H9 (cell line): ENCODE measurements at regions not wholly inside any gene's neighbourhood (a gene's known extent, or its start where the extent isn't known, plus 50 kb on each side); places are given as distances from the start of the nearest gene placed in this dataset.

Experiments used
- DNase-seq: peaks from one replicate; pipeline ENCODE4 v3.0.0-alpha.2; 2017
- H2AFZ ChIP-seq: one replicate; pipeline ENCODE4 v1.6.1; 2013; ENCODE audit warnings: mild to moderate bottlenecking, low read length, control low read depth, moderate library complexity
- H2AK5ac ChIP-seq: 2 replicates; pipeline ENCODE4 v1.6.1; 2013; ENCODE audit warnings: low read length, control low read depth, mixed read lengths; ENCODE audit not compliant: insufficient read length
- H2BK120ac ChIP-seq: one replicate; pipeline ENCODE4 v1.6.1; 2013; ENCODE audit warnings: low read depth, mild to moderate bottlenecking, low read length, control low read depth, inconsistent platforms; ENCODE audit not compliant: poor library complexity, severe bottlenecking
- H2BK12ac ChIP-seq: 2 replicates; pipeline ENCODE4 v1.6.1; 2013; ENCODE audit warnings: low read length, control low read depth, mixed read lengths, low read depth; ENCODE audit not compliant: insufficient read length
- H2BK15ac ChIP-seq: 2 replicates; pipeline ENCODE4 v1.6.1; 2013; ENCODE audit warnings: low read depth, low read length, control low read depth
- H2BK20ac ChIP-seq: one replicate; pipeline ENCODE4 v1.6.1; 2013; ENCODE audit warnings: low read depth, mild to moderate bottlenecking, low read length, control low read depth, inconsistent platforms; ENCODE audit not compliant: poor library complexity, severe bottlenecking
- H2BK5ac ChIP-seq: 2 replicates; pipeline ENCODE4 v1.6.1; 2013; ENCODE audit warnings: low read length, control low read depth, mixed read lengths; ENCODE audit not compliant: insufficient read length
- H3K14ac ChIP-seq: 2 replicates; pipeline ENCODE4 v1.6.1; 2013; ENCODE audit warnings: low read length, control low read depth; ENCODE audit not compliant: insufficient read depth
- H3K18ac ChIP-seq: 2 replicates; pipeline ENCODE4 v1.6.1; 2013; ENCODE audit warnings: low read depth, mild to moderate bottlenecking, mixed read lengths, low read length, control low read depth; ENCODE audit not compliant: insufficient read length
- H3K23ac ChIP-seq: 2 replicates; pipeline ENCODE4 v1.6.1; 2013; ENCODE audit warnings: low read length, control low read depth, mixed read lengths, low read depth; ENCODE audit not compliant: insufficient read length
- H3K23me2 ChIP-seq: 2 replicates; pipeline ENCODE4 v1.6.1; 2013; ENCODE audit warnings: low read depth, mild to moderate bottlenecking, mixed read lengths, low read length, control low read depth; ENCODE audit not compliant: insufficient read length, poor library complexity, severe bottlenecking
- H3K27ac ChIP-seq: 2 replicates; pipeline ENCODE4 v1.5.1; 2013; ENCODE audit warnings: low read length, control low read depth, mixed read lengths, low read depth; ENCODE audit not compliant: insufficient read length
- H3K27me3 ChIP-seq: 2 replicates; pipeline ENCODE4 v1.6.1; 2013; ENCODE audit warnings: low read length, control low read depth, inconsistent platforms; ENCODE audit not compliant: insufficient read depth
- H3K4ac ChIP-seq: 2 replicates; pipeline ENCODE4 v1.6.1; 2013; ENCODE audit warnings: low read depth, mild to moderate bottlenecking, control low read depth, inconsistent platforms, low read length, moderate library complexity
- H3K4me1 ChIP-seq: 2 replicates; pipeline ENCODE4 v1.6.1; 2013; ENCODE audit warnings: low read length, control low read depth, inconsistent platforms; ENCODE audit not compliant: insufficient read depth
- H3K4me2 ChIP-seq: 2 replicates; pipeline ENCODE4 v1.6.1; 2013; ENCODE audit warnings: low read length, control low read depth, mixed read lengths; ENCODE audit not compliant: insufficient read length, insufficient read depth
- H3K56ac ChIP-seq: 2 replicates; pipeline ENCODE4 v1.6.1; 2013; ENCODE audit warnings: low read depth, mild to moderate bottlenecking, mixed read lengths, low read length, control low read depth; ENCODE audit not compliant: insufficient read length
- H3K79me1 ChIP-seq: 2 replicates; pipeline ENCODE4 v1.6.1; 2013; ENCODE audit warnings: low read depth, mild to moderate bottlenecking, moderate library complexity, low read length, control low read depth, inconsistent platforms; ENCODE audit not compliant: insufficient read depth, poor library complexity, severe bottlenecking
- H3K79me2 ChIP-seq: 2 replicates; pipeline ENCODE4 v1.6.1; 2013; ENCODE audit warnings: low read length, control low read depth, inconsistent platforms; ENCODE audit not compliant: insufficient read depth
- H3K9ac ChIP-seq: 2 replicates; pipeline ENCODE4 v1.6.1; 2013; ENCODE audit warnings: low read length, control low read depth, mixed read lengths; ENCODE audit not compliant: insufficient read length; ENCODE audit errors: extremely low read depth
- H3K9me3 ChIP-seq: one replicate; pipeline ENCODE4 v1.6.1; 2013; ENCODE audit warnings: low read depth, low read length, inconsistent platforms; ENCODE audit not compliant: control insufficient read depth
- H3T11ph ChIP-seq: one replicate; pipeline ENCODE4 v1.6.1; 2013; ENCODE audit warnings: mild to moderate bottlenecking, low read length, control low read depth, inconsistent platforms
- H4K20me1 ChIP-seq: one replicate; pipeline ENCODE4 v1.6.1; 2013; ENCODE audit not compliant: control insufficient read depth, insufficient read length, insufficient read depth
- H4K5ac ChIP-seq: 2 replicates; pipeline ENCODE4 v1.6.1; 2013; ENCODE audit warnings: low read depth, mild to moderate bottlenecking, mixed read lengths, low read length, control low read depth; ENCODE audit not compliant: insufficient read length
- H4K8ac ChIP-seq: replicated peaks from 2 replicates; pipeline ENCODE4 v1.6.1; 2013; ENCODE audit warnings: low read length, control low read depth, mixed read lengths, low read depth; ENCODE audit not compliant: insufficient read length
- H4K91ac ChIP-seq: 2 replicates; pipeline ENCODE4 v1.6.1; 2013; ENCODE audit warnings: low read depth, mild to moderate bottlenecking, moderate library complexity, mixed read lengths, low read length, control low read depth; ENCODE audit not compliant: insufficient read length
- H3K27ac Mint-ChIP-seq, 3 experiments: 2 replicates in 2 of 3; 3 replicates in 1 of 3; pipeline ENCODE4 v1.8.0; 2020 to 2021; ENCODE audit warnings: mixed read lengths in 3 of 3, mild to moderate bottlenecking in 1 of 3, moderate library complexity in 1 of 3
- H3K27me3 Mint-ChIP-seq: 2 replicates; pipeline ENCODE4 v1.8.0; 2021; ENCODE audit warnings: low read depth, mild to moderate bottlenecking, moderate library complexity, mixed read lengths
- H3K36me3 Mint-ChIP-seq, 3 experiments: 2 replicates in 2 of 3; 3 replicates in 1 of 3; pipeline ENCODE4 v1.8.0; 2020 to 2021; ENCODE audit warnings: low read depth in 3 of 3, mixed read lengths in 3 of 3; ENCODE audit not compliant: insufficient read depth in 1 of 3
- H3K4me1 Mint-ChIP-seq, 2 experiments: 2 replicates each; pipeline ENCODE4 v1.8.0; 2020; ENCODE audit warnings: mixed read lengths in 2 of 2
- H3K4me3 Mint-ChIP-seq, 2 experiments: 2 replicates in 1 of 2; 3 replicates in 1 of 2; pipeline ENCODE4 v1.8.0; 2020 to 2021; ENCODE audit warnings: mild to moderate bottlenecking in 2 of 2, mixed read lengths in 2 of 2, moderate library complexity in 1 of 2
- H3K9me3 Mint-ChIP-seq, 2 experiments: 2 replicates in 1 of 2; 3 replicates in 1 of 2; pipeline ENCODE4 v1.8.0; 2020; ENCODE audit warnings: mild to moderate bottlenecking in 2 of 2, mixed read lengths in 2 of 2, moderate library complexity in 1 of 2
- TF ChIP-seq, protein P1 (sequence below): fragments of 200-600 bp; sonication (generic); conservative IDR thresholded peaks from 3 replicates; pipeline ENCODE4 v1.8.0; 2021; ENCODE audit warnings: antibody characterized with exemption, mild to moderate bottlenecking

DNA sequence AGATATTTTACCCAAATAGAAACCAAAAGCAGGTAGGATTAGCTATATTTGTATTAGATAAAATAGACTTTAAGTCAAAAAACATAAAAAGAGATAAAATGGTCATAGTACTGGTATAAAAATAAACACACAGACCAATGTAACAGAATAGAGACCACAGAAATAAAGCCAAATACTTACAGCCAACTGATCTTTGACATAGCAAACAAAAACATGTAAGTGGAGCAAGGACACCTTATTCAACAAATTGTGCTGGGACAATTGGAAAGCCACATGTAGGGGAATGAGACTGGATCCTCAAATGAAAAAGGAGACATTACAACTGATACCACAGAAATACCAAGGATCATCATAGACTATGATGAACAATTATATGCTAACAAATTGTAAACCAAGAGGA, 94.5 kb upstream of the SIRPG start:
- H3K9me3 ChIP-seq: no peaks in the 10 kb centered on the region
- no peaks in the 10 kb centered on the region for H4K20me1 ChIP-seq
- Mint-ChIP-seq H3K27me3 (peaks cover 5% of the 10 kb centered on the region), H3K4me1 (peaks cover 0 to 7% of the 10 kb centered on the region in 2 experiments; a peak in 2 of 4 replicates), H3K36me3 (no peaks in the 10 kb centered on the region), H3K9me3 (no peaks in the 10 kb centered on the region), H3K4me3 (no peak overlapping the region), H3K27ac (no peak overlapping the region)
- no peak overlapping the region for H2BK5ac ChIP-seq
- no peak overlapping the region for H3K23ac ChIP-seq
- no peak overlapping the region for H2BK15ac ChIP-seq
- H3T11ph ChIP-seq: no peak overlapping the region
- no peak overlapping the region for H3K56ac ChIP-seq
- no peak overlapping the region for H2BK12ac ChIP-seq
- H3K4ac ChIP-seq: no peak overlapping the region
- H2AK5ac ChIP-seq: no peak overlapping the region
- H3K9ac ChIP-seq: no peak overlapping the region
- H2BK20ac ChIP-seq: no peak overlapping the region
- H3K79me2 ChIP-seq: no peaks in the 10 kb centered on the region
- no peak for DNase-seq
- no peak overlapping the region for H2BK120ac ChIP-seq
- H4K5ac ChIP-seq: no peak overlapping the region
- H2AFZ ChIP-seq: no peak overlapping the region
- H4K8ac ChIP-seq: no peak overlapping the region
- no peaks in the 10 kb centered on the region for H3K23me2 ChIP-seq
- no peaks in the 10 kb centered on the region for H3K79me1 ChIP-seq
- H4K91ac ChIP-seq: no peak overlapping the region
- H3K27ac ChIP-seq: no peak overlapping the region
- H3K14ac ChIP-seq: no peak overlapping the region
- TF ChIP-seq, protein P1, sequence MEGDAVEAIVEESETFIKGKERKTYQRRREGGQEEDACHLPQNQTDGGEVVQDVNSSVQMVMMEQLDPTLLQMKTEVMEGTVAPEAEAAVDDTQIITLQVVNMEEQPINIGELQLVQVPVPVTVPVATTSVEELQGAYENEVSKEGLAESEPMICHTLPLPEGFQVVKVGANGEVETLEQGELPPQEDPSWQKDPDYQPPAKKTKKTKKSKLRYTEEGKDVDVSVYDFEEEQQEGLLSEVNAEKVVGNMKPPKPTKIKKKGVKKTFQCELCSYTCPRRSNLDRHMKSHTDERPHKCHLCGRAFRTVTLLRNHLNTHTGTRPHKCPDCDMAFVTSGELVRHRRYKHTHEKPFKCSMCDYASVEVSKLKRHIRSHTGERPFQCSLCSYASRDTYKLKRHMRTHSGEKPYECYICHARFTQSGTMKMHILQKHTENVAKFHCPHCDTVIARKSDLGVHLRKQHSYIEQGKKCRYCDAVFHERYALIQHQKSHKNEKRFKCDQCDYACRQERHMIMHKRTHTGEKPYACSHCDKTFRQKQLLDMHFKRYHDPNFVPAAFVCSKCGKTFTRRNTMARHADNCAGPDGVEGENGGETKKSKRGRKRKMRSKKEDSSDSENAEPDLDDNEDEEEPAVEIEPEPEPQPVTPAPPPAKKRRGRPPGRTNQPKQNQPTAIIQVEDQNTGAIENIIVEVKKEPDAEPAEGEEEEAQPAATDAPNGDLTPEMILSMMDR: no peak
- H3K4me1 ChIP-seq: no peaks in the 10 kb centered on the region
- no peaks in the 10 kb centered on the region for H3K27me3 ChIP-seq
- H3K4me2 ChIP-seq: no peak overlapping the region
- no peak overlapping the region for H3K18ac ChIP-seq
